Smooth muscle cell (in vitro differentiated cells): ENCODE measurements at regions not wholly inside any gene's neighbourhood (a gene's known extent, or its start where the extent isn't known, plus 50 kb on each side); places are given as distances from the start of the nearest gene placed in this dataset.

ENCODE experiments used
- DNase-seq: peaks from one replicate; lab custom pipeline; 2025; ENCODE audit not compliant: unreplicated experiment; lab: John Stamatoyannopoulos, UW
- H2AFZ ChIP-seq: fragments of 200-600 bp; sonication (generic); 2 replicates; pipeline ENCODE4 v1.6.0; 2016; ENCODE audit warnings: antibody characterized with exemption, low read depth, mild to moderate bottlenecking
- H3F3A ChIP-seq: fragments of 200-600 bp; sonication (generic); 2 replicates; pipeline ENCODE4 v1.6.0; 2017; ENCODE audit warnings: antibody characterized with exemption, low read depth
- H3K27ac ChIP-seq: fragments of 200-600 bp; sonication (generic); 2 replicates; pipeline ENCODE4 v1.5.1; 2016; ENCODE audit warnings: low read depth, mild to moderate bottlenecking
- H3K27me3 ChIP-seq: fragments of 200-600 bp; sonication (generic); 2 replicates; pipeline ENCODE4 v1.6.1; 2016; ENCODE audit warnings: low read depth, mild to moderate bottlenecking
- H3K36me3 ChIP-seq: fragments of 200-600 bp; sonication (generic); 2 replicates; pipeline ENCODE4 v1.5.1; 2016; ENCODE audit warnings: low read depth
- H3K4me1 ChIP-seq: fragments of 200-600 bp; sonication (generic); 2 replicates; pipeline ENCODE4 v1.5.1; 2016; ENCODE audit warnings: low read depth
- H3K4me2 ChIP-seq: fragments of 200-600 bp; sonication (generic); 2 replicates; pipeline ENCODE4 v1.6.0; 2016; ENCODE audit warnings: mild to moderate bottlenecking
- H3K4me3 ChIP-seq: fragments of 200-600 bp; sonication (generic); 2 replicates; pipeline ENCODE4 v1.5.1; 2016; ENCODE audit warnings: mild to moderate bottlenecking
- H3K79me2 ChIP-seq: fragments of 200-600 bp; sonication (generic); 2 replicates; pipeline ENCODE4 v1.6.0; 2016; ENCODE audit warnings: low read depth, mild to moderate bottlenecking
- H3K9ac ChIP-seq: fragments of 200-600 bp; sonication (generic); 2 replicates; pipeline ENCODE4 v1.6.0; 2016; ENCODE audit warnings: low read depth
- H3K9me3 ChIP-seq: fragments of 200-600 bp; sonication (generic); replicated peaks from 2 replicates; pipeline ENCODE4 v1.5.1; 2016; ENCODE audit warnings: low read depth
- H4K20me1 ChIP-seq: fragments of 200-600 bp; sonication (generic); 2 replicates; pipeline ENCODE4 v1.6.0; 2016; ENCODE audit warnings: low read depth
- WGBS: methylation state at CpG from one replicate; pipeline ENCODE4 v1.1.7; 2016; ENCODE audit warnings: low lambda C conversion rate; 5-methylcytosine and 5-hydroxymethylcytosine counted together
- TF ChIP-seq, protein P1 (sequence below): fragments of 200-600 bp; sonication (generic); IDR thresholded peaks from 2 replicates; pipeline ENCODE4 v1.5.1; 2017; ENCODE audit warnings: borderline replicate concordance, mild to moderate bottlenecking, antibody characterized with exemption; ENCODE audit not compliant: insufficient read depth, poor library complexity, severe bottlenecking

GRCh38 chrX:25277574-25277973 is 261.8 kb upstream of the ARX start:
- no peak for DNase-seq
- 90% methylated on average over 3 of the region's 3 CpGs for WGBS
- TF ChIP-seq, protein P1, sequence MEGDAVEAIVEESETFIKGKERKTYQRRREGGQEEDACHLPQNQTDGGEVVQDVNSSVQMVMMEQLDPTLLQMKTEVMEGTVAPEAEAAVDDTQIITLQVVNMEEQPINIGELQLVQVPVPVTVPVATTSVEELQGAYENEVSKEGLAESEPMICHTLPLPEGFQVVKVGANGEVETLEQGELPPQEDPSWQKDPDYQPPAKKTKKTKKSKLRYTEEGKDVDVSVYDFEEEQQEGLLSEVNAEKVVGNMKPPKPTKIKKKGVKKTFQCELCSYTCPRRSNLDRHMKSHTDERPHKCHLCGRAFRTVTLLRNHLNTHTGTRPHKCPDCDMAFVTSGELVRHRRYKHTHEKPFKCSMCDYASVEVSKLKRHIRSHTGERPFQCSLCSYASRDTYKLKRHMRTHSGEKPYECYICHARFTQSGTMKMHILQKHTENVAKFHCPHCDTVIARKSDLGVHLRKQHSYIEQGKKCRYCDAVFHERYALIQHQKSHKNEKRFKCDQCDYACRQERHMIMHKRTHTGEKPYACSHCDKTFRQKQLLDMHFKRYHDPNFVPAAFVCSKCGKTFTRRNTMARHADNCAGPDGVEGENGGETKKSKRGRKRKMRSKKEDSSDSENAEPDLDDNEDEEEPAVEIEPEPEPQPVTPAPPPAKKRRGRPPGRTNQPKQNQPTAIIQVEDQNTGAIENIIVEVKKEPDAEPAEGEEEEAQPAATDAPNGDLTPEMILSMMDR: no peak

DNA sequence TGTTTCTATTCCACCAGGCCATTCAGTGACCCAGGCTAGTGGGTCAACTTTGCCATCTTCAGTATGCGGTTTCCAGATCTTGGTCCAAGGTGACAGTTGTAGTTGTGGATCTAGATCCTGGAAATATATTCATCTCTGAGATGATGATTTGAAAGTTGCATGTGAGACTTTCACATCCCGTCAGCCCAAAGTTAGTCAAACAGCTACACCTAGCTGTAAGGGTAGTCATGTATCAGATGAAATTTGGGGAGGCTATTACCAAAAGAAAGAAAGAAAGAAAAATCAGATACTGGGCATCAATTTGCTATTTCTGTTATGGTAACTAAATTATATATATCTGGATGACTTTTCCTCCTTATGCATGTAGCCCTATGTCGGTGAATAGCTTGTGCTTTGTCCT is 259.4 kb upstream of the ARX start:
- H3K4me1 ChIP-seq: no peaks in the 10 kb centered on the region
- no peak overlapping the region for H3K4me3 ChIP-seq
- no peak for DNase-seq
- H3K27ac ChIP-seq: no peak overlapping the region
- H3F3A ChIP-seq: no peaks in the 10 kb centered on the region
- no peaks in the 10 kb centered on the region for H3K36me3 ChIP-seq
- H4K20me1 ChIP-seq: no peaks in the 10 kb centered on the region
- no peak overlapping the region for H2AFZ ChIP-seq
- H3K27me3 ChIP-seq: no peaks in the 10 kb centered on the region
- H3K79me2 ChIP-seq: no peaks in the 10 kb centered on the region
- H3K9me3 ChIP-seq: no peaks in the 10 kb centered on the region
- no peak overlapping the region for H3K9ac ChIP-seq
- TF ChIP-seq, protein P1: peak; percentile 13
- 85% methylated on average over 3 of the region's 3 CpGs for WGBS
- H3K4me2 ChIP-seq: no peak overlapping the region

More at GRCh38 chrX:25277574-25277973, 261.8 kb upstream of the ARX start:
- no peaks in the 10 kb centered on the region for H4K20me1 ChIP-seq
- H3F3A ChIP-seq: no peaks in the 10 kb centered on the region
- no peaks in the 10 kb centered on the region for H3K27me3 ChIP-seq
- H3K27ac ChIP-seq: no peak overlapping the region
- H3K4me1 ChIP-seq: no peaks in the 10 kb centered on the region
- H3K9ac ChIP-seq: no peak overlapping the region
- H3K4me3 ChIP-seq: no peak overlapping the region
- H3K4me2 ChIP-seq: no peak overlapping the region
- H2AFZ ChIP-seq: no peak overlapping the region
- H3K9me3 ChIP-seq: no peaks in the 10 kb centered on the region
- no peaks in the 10 kb centered on the region for H3K36me3 ChIP-seq
- H3K79me2 ChIP-seq: no peaks in the 10 kb centered on the region

DNA sequence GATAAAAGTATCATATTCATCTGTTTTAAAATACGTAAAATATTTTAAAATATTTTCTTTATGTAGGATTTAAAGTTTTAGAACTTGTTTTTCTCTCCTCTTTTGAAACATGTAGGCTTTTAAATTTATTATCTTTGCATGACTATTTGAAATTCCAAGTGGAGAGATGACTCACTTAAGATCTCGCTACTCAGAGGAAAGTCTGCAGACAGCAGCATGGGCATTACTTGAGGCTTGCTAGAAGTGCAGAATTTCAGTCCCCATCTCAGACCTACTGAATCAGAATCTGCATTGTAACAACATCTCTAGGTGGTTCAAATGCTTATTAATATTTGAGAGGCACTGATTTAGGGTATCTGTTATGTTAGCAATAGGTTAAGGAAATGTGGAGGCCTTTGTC is 225.7 kb upstream of the ARX start:
- no peaks in the 10 kb centered on the region for H3K36me3 ChIP-seq
- no peaks in the 10 kb centered on the region for H3K79me2 ChIP-seq
- H3K9me3 ChIP-seq: no peaks in the 10 kb centered on the region
- H3K4me3 ChIP-seq: no peak overlapping the region
- H3F3A ChIP-seq: no peaks in the 10 kb centered on the region
- H2AFZ ChIP-seq: no peak overlapping the region
- H3K27ac ChIP-seq: no peak overlapping the region
- no peak overlapping the region for H3K4me2 ChIP-seq
- H3K4me1 ChIP-seq: no peaks in the 10 kb centered on the region
- no peaks in the 10 kb centered on the region for H4K20me1 ChIP-seq
- TF ChIP-seq, protein P1: no peak
- 57% methylated on average over 2 of the region's 2 CpGs for WGBS
- no peaks in the 10 kb centered on the region for H3K27me3 ChIP-seq
- no peak for DNase-seq
- H3K9ac ChIP-seq: no peak overlapping the region

DNA sequence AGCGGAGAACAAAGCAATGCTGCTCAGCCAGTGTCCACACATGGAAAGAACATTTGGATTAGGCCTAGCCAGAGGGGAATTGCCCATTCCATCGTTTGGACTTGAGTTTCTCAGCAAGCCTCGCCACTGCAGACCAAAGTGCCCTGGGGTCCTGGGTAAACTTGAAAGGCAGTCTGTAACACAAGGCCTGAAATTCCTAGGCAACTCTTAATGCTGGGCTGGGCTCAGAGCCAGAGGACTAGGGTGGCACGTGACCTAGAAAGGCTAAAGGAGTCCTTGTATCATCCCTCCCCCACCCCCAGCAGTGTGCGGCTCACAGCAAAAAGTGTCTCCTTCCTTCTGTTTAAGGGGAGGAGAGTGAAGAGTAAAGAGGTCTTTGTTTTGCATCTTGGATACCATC is 210.4 kb upstream of the ARX start:
- no peak overlapping the region for H3K4me2 ChIP-seq
- 76% methylated on average over 5 of the region's 5 CpGs for WGBS
- H3K4me1 ChIP-seq: no peaks in the 10 kb centered on the region
- H3K36me3 ChIP-seq: no peaks in the 10 kb centered on the region
- no peak overlapping the region for H3K4me3 ChIP-seq
- no peak for DNase-seq
- H3K27ac ChIP-seq: no peak overlapping the region
- H3K9ac ChIP-seq: no peak overlapping the region
- TF ChIP-seq, protein P1: no peak
- no peaks in the 10 kb centered on the region for H3K79me2 ChIP-seq
- no peaks in the 10 kb centered on the region for H3K9me3 ChIP-seq
- H3K27me3 ChIP-seq: no peaks in the 10 kb centered on the region
- H4K20me1 ChIP-seq: no peaks in the 10 kb centered on the region
- no peaks in the 10 kb centered on the region for H3F3A ChIP-seq
- no peak overlapping the region for H2AFZ ChIP-seq
